Smooth muscle cell (in vitro differentiated cells): ENCODE measurements at regions not wholly inside any gene's neighbourhood (a gene's known extent, or its start where the extent isn't known, plus 50 kb on each side); places are given as distances from the start of the nearest gene placed in this dataset.

Source experiments
- DNase-seq: peaks from one replicate; lab custom pipeline; 2025; ENCODE audit not compliant: unreplicated experiment; lab: John Stamatoyannopoulos, UW
- H2AFZ ChIP-seq: fragments of 200-600 bp; sonication (generic); 2 replicates; pipeline ENCODE4 v1.6.0; 2016; ENCODE audit warnings: antibody characterized with exemption, low read depth, mild to moderate bottlenecking
- H3F3A ChIP-seq: fragments of 200-600 bp; sonication (generic); 2 replicates; pipeline ENCODE4 v1.6.0; 2017; ENCODE audit warnings: antibody characterized with exemption, low read depth
- H3K27ac ChIP-seq: fragments of 200-600 bp; sonication (generic); 2 replicates; pipeline ENCODE4 v1.5.1; 2016; ENCODE audit warnings: low read depth, mild to moderate bottlenecking
- H3K27me3 ChIP-seq: fragments of 200-600 bp; sonication (generic); 2 replicates; pipeline ENCODE4 v1.6.1; 2016; ENCODE audit warnings: low read depth, mild to moderate bottlenecking
- H3K36me3 ChIP-seq: fragments of 200-600 bp; sonication (generic); 2 replicates; pipeline ENCODE4 v1.5.1; 2016; ENCODE audit warnings: low read depth
- H3K4me1 ChIP-seq: fragments of 200-600 bp; sonication (generic); 2 replicates; pipeline ENCODE4 v1.5.1; 2016; ENCODE audit warnings: low read depth
- H3K4me2 ChIP-seq: fragments of 200-600 bp; sonication (generic); 2 replicates; pipeline ENCODE4 v1.6.0; 2016; ENCODE audit warnings: mild to moderate bottlenecking
- H3K4me3 ChIP-seq: fragments of 200-600 bp; sonication (generic); 2 replicates; pipeline ENCODE4 v1.5.1; 2016; ENCODE audit warnings: mild to moderate bottlenecking
- H3K79me2 ChIP-seq: fragments of 200-600 bp; sonication (generic); 2 replicates; pipeline ENCODE4 v1.6.0; 2016; ENCODE audit warnings: low read depth, mild to moderate bottlenecking
- H3K9ac ChIP-seq: fragments of 200-600 bp; sonication (generic); 2 replicates; pipeline ENCODE4 v1.6.0; 2016; ENCODE audit warnings: low read depth
- H3K9me3 ChIP-seq: fragments of 200-600 bp; sonication (generic); replicated peaks from 2 replicates; pipeline ENCODE4 v1.5.1; 2016; ENCODE audit warnings: low read depth
- H4K20me1 ChIP-seq: fragments of 200-600 bp; sonication (generic); 2 replicates; pipeline ENCODE4 v1.6.0; 2016; ENCODE audit warnings: low read depth
- WGBS: methylation state at CpG from one replicate; pipeline ENCODE4 v1.1.7; 2016; ENCODE audit warnings: low lambda C conversion rate; 5-methylcytosine and 5-hydroxymethylcytosine counted together
- TF ChIP-seq, protein P1 (sequence below): fragments of 200-600 bp; sonication (generic); IDR thresholded peaks from 2 replicates; pipeline ENCODE4 v1.5.1; 2017; ENCODE audit warnings: borderline replicate concordance, mild to moderate bottlenecking, antibody characterized with exemption; ENCODE audit not compliant: insufficient read depth, poor library complexity, severe bottlenecking

- Histone ChIP-seq H2AFZ (no peak overlapping the region), H4K20me1 (no peaks in the 10 kb centered on the region), H3K4me3 (no peak overlapping the region), H3K4me2 (no peak overlapping the region), H3K79me2 (no peaks in the 10 kb centered on the region), H3K27ac (no peak overlapping the region), H3K9ac (no peak overlapping the region), H3K36me3 (no peaks in the 10 kb centered on the region), H3K4me1 (no peaks in the 10 kb centered on the region), H3F3A (no peaks in the 10 kb centered on the region), H3K9me3 (no peaks in the 10 kb centered on the region), H3K27me3 (no peaks in the 10 kb centered on the region)
- TF ChIP-seq, protein P1, sequence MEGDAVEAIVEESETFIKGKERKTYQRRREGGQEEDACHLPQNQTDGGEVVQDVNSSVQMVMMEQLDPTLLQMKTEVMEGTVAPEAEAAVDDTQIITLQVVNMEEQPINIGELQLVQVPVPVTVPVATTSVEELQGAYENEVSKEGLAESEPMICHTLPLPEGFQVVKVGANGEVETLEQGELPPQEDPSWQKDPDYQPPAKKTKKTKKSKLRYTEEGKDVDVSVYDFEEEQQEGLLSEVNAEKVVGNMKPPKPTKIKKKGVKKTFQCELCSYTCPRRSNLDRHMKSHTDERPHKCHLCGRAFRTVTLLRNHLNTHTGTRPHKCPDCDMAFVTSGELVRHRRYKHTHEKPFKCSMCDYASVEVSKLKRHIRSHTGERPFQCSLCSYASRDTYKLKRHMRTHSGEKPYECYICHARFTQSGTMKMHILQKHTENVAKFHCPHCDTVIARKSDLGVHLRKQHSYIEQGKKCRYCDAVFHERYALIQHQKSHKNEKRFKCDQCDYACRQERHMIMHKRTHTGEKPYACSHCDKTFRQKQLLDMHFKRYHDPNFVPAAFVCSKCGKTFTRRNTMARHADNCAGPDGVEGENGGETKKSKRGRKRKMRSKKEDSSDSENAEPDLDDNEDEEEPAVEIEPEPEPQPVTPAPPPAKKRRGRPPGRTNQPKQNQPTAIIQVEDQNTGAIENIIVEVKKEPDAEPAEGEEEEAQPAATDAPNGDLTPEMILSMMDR = no peak
- 90% methylated on average over 3 of the region's 3 CpGs for WGBS
- DNase-seq = no peak
Measured at GRCh38 chr5:54387659-54388232, 67.8 kb upstream of the HSPB3 start.

DNA sequence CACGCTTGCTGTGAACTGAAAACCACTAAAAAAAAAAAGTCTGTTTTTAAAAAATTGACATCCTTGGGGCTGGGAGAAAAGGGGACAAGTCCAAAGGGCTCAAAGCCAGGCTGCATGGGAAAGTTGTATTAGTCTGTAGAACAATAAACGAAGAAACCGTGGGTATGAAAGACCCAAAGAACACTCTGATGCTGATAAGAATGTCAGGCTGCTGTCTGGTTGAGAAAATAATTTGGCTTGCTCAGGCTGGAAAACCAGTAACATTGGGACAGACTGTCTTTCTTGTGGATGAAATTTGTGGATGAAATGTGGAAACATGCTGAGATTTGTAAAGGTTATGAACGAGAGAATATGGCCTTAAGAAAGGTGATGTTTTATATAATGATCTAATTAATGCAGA lies 68.5 kb upstream of the HSPB3 start:
- H3K36me3 ChIP-seq = no peaks in the 10 kb centered on the region
- no peak overlapping the region for H3K9ac ChIP-seq
- no peak for DNase-seq
- H3K4me2 ChIP-seq = no peak overlapping the region
- no peaks in the 10 kb centered on the region for H3K4me1 ChIP-seq
- no peaks in the 10 kb centered on the region for H4K20me1 ChIP-seq
- no peaks in the 10 kb centered on the region for H3K27me3 ChIP-seq
- TF ChIP-seq, protein P1 = no peak
- H3K9me3 ChIP-seq = no peaks in the 10 kb centered on the region
- no peak overlapping the region for H3K4me3 ChIP-seq
- no peak overlapping the region for H2AFZ ChIP-seq
- no peak overlapping the region for H3K27ac ChIP-seq
- H3F3A ChIP-seq = no peaks in the 10 kb centered on the region
- WGBS = 89% methylated on average over 4 of the region's 4 CpGs
- no peaks in the 10 kb centered on the region for H3K79me2 ChIP-seq

DNA sequence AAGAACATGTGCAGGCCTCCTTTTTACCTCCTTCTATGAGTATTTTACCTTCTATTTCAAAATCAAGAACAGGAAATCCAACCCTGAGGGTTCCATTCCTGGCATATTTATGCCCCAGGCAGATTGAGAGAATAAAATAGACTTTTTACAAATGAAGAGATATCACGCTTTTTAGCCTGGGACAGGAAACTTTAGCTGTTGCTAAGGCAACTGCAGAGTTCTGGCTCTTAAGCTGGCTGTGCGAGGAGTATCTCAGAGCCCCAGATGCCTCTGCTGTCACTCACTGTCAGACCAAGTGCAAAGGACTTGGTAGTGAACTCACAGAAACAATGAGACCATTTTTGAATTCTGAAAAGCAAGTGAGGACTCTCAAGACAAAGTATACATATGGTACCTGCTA lies 69.5 kb upstream of the HSPB3 start:
- no peaks in the 10 kb centered on the region for H3K79me2 ChIP-seq
- TF ChIP-seq, protein P1 = no peak
- no peak overlapping the region for H3K4me2 ChIP-seq
- no peak overlapping the region for H2AFZ ChIP-seq
- DNase-seq = no peak
- H3F3A ChIP-seq = no peaks in the 10 kb centered on the region
- H3K4me3 ChIP-seq = no peak overlapping the region
- WGBS = 62% methylated on average over 2 of the region's 2 CpGs
- H4K20me1 ChIP-seq = no peaks in the 10 kb centered on the region
- no peak overlapping the region for H3K9ac ChIP-seq
- no peak overlapping the region for H3K27ac ChIP-seq
- H3K27me3 ChIP-seq = no peaks in the 10 kb centered on the region
- no peaks in the 10 kb centered on the region for H3K4me1 ChIP-seq
- H3K9me3 ChIP-seq = no peaks in the 10 kb centered on the region
- no peaks in the 10 kb centered on the region for H3K36me3 ChIP-seq

- Histone ChIP-seq H3K27ac (no peak overlapping the region), H3K79me2 (no peaks in the 10 kb centered on the region), H3K9me3 (no peaks in the 10 kb centered on the region), H3K9ac (no peak overlapping the region), H3K27me3 (no peaks in the 10 kb centered on the region), H2AFZ (no peak overlapping the region), H3K4me3 (no peak overlapping the region), H3K36me3 (no peaks in the 10 kb centered on the region), H3K4me2 (peak overlapping the region; percentile 31), H3K4me1 (no peaks in the 10 kb centered on the region), H4K20me1 (no peaks in the 10 kb centered on the region), H3F3A (no peaks in the 10 kb centered on the region)
- TF ChIP-seq, protein P1 = no peak
- DNase-seq = no peak
- 97% methylated on average over 8 of the region's 8 CpGs for WGBS
Measured at GRCh38 chr5:54384356-54384933, 71.1 kb upstream of the HSPB3 start.
